ENCODE measurements at regions not wholly inside any gene's neighbourhood (a gene's known extent, or its start where the extent isn't known, plus 50 kb on each side); places are given as distances from the start of the nearest gene placed in this dataset.
A peak's percentile ranks its signal among the peaks of the same experiment; 100 is the strongest.

DNA sequence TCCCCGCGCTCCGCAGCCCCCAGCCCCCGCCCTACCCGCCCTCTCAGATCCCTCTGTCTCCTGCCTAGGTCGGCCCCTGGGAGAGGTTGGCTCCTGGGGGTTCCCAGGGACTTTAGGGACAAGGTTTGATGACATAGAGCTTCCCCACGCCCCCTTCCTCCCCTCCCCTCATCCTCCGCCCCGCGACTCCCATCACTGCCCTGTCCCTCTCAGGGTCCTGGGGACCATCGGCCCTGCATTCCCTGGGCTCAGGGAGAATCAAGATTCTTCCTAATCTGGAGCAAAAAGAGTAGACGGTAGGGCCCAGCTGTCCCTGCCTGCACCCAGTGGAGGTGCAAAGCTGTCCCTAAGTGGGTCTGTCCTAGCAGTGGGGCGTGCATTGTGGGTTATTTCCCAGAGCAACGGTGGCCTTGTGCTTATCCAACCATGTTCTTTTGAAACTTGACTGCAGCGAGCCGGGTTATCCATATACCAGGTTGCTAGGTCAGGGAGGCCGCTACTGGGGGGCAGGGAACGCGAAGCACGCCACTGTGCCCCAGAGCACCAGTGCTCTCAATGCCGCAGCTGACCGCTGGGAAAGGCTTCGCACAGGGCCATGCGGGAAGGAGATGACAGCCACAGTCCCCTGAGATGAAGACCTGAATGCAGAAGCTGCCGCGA, 124.4 kb upstream of the PRMT8 start:
- Histone ChIP-seq H3K27ac (ENCODE audit: low read depth, low read length) (no peak overlapping the region), H3K27me3 (ENCODE audit: insufficient read depth, low read length) (peaks cover 41% of the 10 kb centered on the region), H4K20me1 (ENCODE audit: insufficient read depth, low read length) (no peaks in the 10 kb centered on the region), H3K4me3 (ENCODE audit: insufficient read depth, low read length) (no peak overlapping the region), H3K79me2 (ENCODE audit: insufficient read depth, low read length) (no peaks in the 10 kb centered on the region), H3K36me3 (ENCODE audit: insufficient read depth, low read length) (no peaks in the 10 kb centered on the region), H3K4me1 (ENCODE audit: insufficient read depth, low read length) (no peaks in the 10 kb centered on the region), H3K4me2 (ENCODE audit: insufficient read depth, low read length) (no peak overlapping the region), H3K9me3 (ENCODE audit: low read depth, low read length) (no peaks in the 10 kb centered on the region), H2AFZ (ENCODE audit: low read length) (no peak overlapping the region)
- peak; percentile 78 for DNase-seq (ENCODE audit: insufficient read length, low spot score, missing footprints)
- no peak for TF ChIP-seq CTCF (IDR thresholded peaks at IDR 0.05; ENCODE audit: extremely low read depth, low read depth, low read length)

DNA sequence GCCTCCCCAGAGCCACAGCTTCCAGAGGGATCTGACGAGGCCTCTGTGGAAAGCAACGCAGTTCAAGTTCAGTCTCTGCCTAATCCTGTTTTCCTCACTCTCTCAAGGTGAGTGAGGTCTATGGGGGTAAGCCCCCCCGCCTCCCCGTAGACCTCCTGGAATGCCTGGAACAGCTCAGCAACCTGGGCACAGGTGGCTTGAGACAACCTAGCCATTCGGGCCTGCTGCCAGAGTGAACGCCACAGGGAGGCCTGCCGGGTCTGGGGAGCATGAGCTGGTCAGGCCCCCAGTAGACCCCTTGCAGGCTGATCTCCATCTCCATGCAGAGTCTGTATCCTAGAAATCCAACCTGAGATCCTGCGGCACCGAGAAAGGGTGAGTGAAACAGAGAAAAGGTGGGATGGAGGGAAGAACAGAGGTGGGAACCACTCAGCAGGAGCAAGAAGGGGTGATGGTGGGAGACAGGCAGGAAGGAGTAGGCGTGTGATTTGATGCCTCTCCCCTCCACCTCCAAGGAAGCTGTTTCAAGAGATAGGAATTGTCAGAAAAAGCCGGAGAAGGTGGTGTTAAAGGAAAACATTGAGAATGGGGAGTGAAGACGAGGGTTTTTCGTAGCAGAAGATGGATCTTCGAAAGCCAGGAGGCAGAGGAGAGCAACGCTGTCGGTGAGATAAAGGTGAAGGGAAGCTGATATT, 123.1 kb upstream of the PRMT8 start:
- Histone ChIP-seq H3K4me3 (ENCODE audit: insufficient read depth, low read length) (no peak overlapping the region), H3K36me3 (ENCODE audit: insufficient read depth, low read length) (no peaks in the 10 kb centered on the region), H3K27me3 (ENCODE audit: insufficient read depth, low read length) (peaks cover 44% of the 10 kb centered on the region), H2AFZ (ENCODE audit: low read length) (no peak overlapping the region), H3K4me2 (ENCODE audit: insufficient read depth, low read length) (no peak overlapping the region), H3K4me1 (ENCODE audit: insufficient read depth, low read length) (no peaks in the 10 kb centered on the region), H4K20me1 (ENCODE audit: insufficient read depth, low read length) (no peaks in the 10 kb centered on the region), H3K79me2 (ENCODE audit: insufficient read depth, low read length) (no peaks in the 10 kb centered on the region), H3K9me3 (ENCODE audit: low read depth, low read length) (no peaks in the 10 kb centered on the region), H3K27ac (ENCODE audit: low read depth, low read length) (no peak overlapping the region)
- TF ChIP-seq CTCF (IDR thresholded peaks at IDR 0.05; ENCODE audit: extremely low read depth, low read depth, low read length): no peak
- DNase-seq (ENCODE audit: insufficient read length, low spot score, missing footprints): peak; percentile 77

- no peak for TF ChIP-seq CTCF (IDR thresholded peaks at IDR 0.05; ENCODE audit: extremely low read depth, low read depth, low read length)
- Histone ChIP-seq H3K27me3 (ENCODE audit: insufficient read depth, low read length) (peaks cover 23% of the 10 kb centered on the region), H3K4me3 (ENCODE audit: insufficient read depth, low read length) (no peak overlapping the region), H3K79me2 (ENCODE audit: insufficient read depth, low read length) (no peaks in the 10 kb centered on the region), H3K4me1 (ENCODE audit: insufficient read depth, low read length) (no peaks in the 10 kb centered on the region), H3K27ac (ENCODE audit: low read depth, low read length) (no peak overlapping the region), H3K9me3 (ENCODE audit: low read depth, low read length) (no peaks in the 10 kb centered on the region), H4K20me1 (ENCODE audit: insufficient read depth, low read length) (no peaks in the 10 kb centered on the region), H3K4me2 (ENCODE audit: insufficient read depth, low read length) (no peak overlapping the region), H2AFZ (ENCODE audit: low read length) (no peak overlapping the region), H3K36me3 (ENCODE audit: insufficient read depth, low read length) (no peaks in the 10 kb centered on the region)
- DNase-seq (ENCODE audit: insufficient read length, low spot score, missing footprints): no peak
Observed at GRCh38 chr12:3371018-3371417, 120.0 kb upstream of the PRMT8 start.

- no peak overlapping the region for H3K4me2 ChIP-seq (ENCODE audit: insufficient read depth, low read length)
- no peak overlapping the region for H2AFZ ChIP-seq (ENCODE audit: low read length)
- no peak overlapping the region for H3K4me3 ChIP-seq (ENCODE audit: insufficient read depth, low read length)
- no peak for TF ChIP-seq CTCF (IDR thresholded peaks at IDR 0.05; ENCODE audit: extremely low read depth, low read depth, low read length)
- H3K4me1 ChIP-seq (ENCODE audit: insufficient read depth, low read length): no peaks in the 10 kb centered on the region
- H3K79me2 ChIP-seq (ENCODE audit: insufficient read depth, low read length): no peaks in the 10 kb centered on the region
- H4K20me1 ChIP-seq (ENCODE audit: insufficient read depth, low read length): no peaks in the 10 kb centered on the region
- H3K27ac ChIP-seq (ENCODE audit: low read depth, low read length): no peak overlapping the region
- peaks cover 18% of the 10 kb centered on the region for H3K27me3 ChIP-seq (ENCODE audit: insufficient read depth, low read length)
- DNase-seq (ENCODE audit: insufficient read length, low spot score, missing footprints): no peak
- H3K36me3 ChIP-seq (ENCODE audit: insufficient read depth, low read length): no peaks in the 10 kb centered on the region
- H3K9me3 ChIP-seq (ENCODE audit: low read depth, low read length): no peaks in the 10 kb centered on the region
Observed at GRCh38 chr12:3375326-3375725, 115.7 kb upstream of the PRMT8 start.

Measured in osteoblast (primary cell).